ENCODE measurements at regions not wholly inside any gene's neighbourhood (a gene's known extent, or its start where the extent isn't known, plus 50 kb on each side); places are given as distances from the start of the nearest gene placed in this dataset.
A peak's percentile ranks its signal among the peaks of the same experiment; 100 is the strongest.

- H3K9me2 ChIP-seq (replicated peaks; ENCODE audit: insufficient read depth, low read length), result no peaks in the 10 kb centered on the region
- H3K4me3 ChIP-seq (ENCODE audit: insufficient read depth, low read length, poor library complexity, severe bottlenecking), result no peak overlapping the region
- H2AFZ ChIP-seq (ENCODE audit: low read depth, low read length, severe bottlenecking), result peak overlapping the region; percentile 69
- H3K36me3 ChIP-seq (ENCODE audit: low read length), result no peaks in the 10 kb centered on the region
- H3K27me3 ChIP-seq (ENCODE audit: low read length), result no peaks in the 10 kb centered on the region
- H3K4me2 ChIP-seq (ENCODE audit: low read depth, low read length, poor library complexity, severe bottlenecking), result no peak overlapping the region
- no peak for TF ChIP-seq CTCF (IDR thresholded peaks at IDR 0.05; ENCODE audit: insufficient read depth, low read length, poor library complexity, severe bottlenecking)
- TF ChIP-seq EZH2phosphoT487 (conservative IDR thresholded peaks at IDR 0.05; ENCODE audit: low read length), result no peak
- H3K9ac ChIP-seq (ENCODE audit: low read length), result no peak overlapping the region
- H3F3A ChIP-seq (ENCODE audit: insufficient read depth), result no peaks in the 10 kb centered on the region
- no peaks in the 10 kb centered on the region for H4K20me1 ChIP-seq (ENCODE audit: low read depth, low read length)
- H3K27ac ChIP-seq (ENCODE audit: low read depth, low read length), result no peak overlapping the region
- no peaks in the 10 kb centered on the region for H3K9me3 ChIP-seq (ENCODE audit: insufficient read depth, low read length)
- no peaks in the 10 kb centered on the region for H3K79me2 ChIP-seq (ENCODE audit: insufficient read depth, low read length)
These were observed 1064.4 kb downstream of the NCAM2 start for GRCh38 chr21:22062472-22063139.

GRCh38 chr21:22063140-22063539, 1064.9 kb downstream of the NCAM2 start:
- Histone ChIP-seq H3K9me2 (replicated peaks; ENCODE audit: insufficient read depth, low read length) (no peaks in the 10 kb centered on the region), H3K4me3 (ENCODE audit: insufficient read depth, low read length, poor library complexity, severe bottlenecking) (no peak overlapping the region), H3K27ac (ENCODE audit: low read depth, low read length) (no peak overlapping the region), H3F3A (ENCODE audit: insufficient read depth) (no peaks in the 10 kb centered on the region), H2AFZ (ENCODE audit: low read depth, low read length, severe bottlenecking) (peak overlapping the region; percentile 69), H4K20me1 (ENCODE audit: low read depth, low read length) (no peaks in the 10 kb centered on the region), H3K27me3 (ENCODE audit: low read length) (no peaks in the 10 kb centered on the region), H3K9ac (ENCODE audit: low read length) (no peak overlapping the region), H3K36me3 (ENCODE audit: low read length) (no peaks in the 10 kb centered on the region), H3K4me2 (ENCODE audit: low read depth, low read length, poor library complexity, severe bottlenecking) (no peak overlapping the region), H3K9me3 (ENCODE audit: insufficient read depth, low read length) (no peaks in the 10 kb centered on the region), H3K79me2 (ENCODE audit: insufficient read depth, low read length) (no peaks in the 10 kb centered on the region)
- TF ChIP-seq CTCF (IDR thresholded peaks at IDR 0.05; ENCODE audit: insufficient read depth, low read length, poor library complexity, severe bottlenecking) (no peak), EZH2phosphoT487 (conservative IDR thresholded peaks at IDR 0.05; ENCODE audit: low read length) (no peak)

DNA sequence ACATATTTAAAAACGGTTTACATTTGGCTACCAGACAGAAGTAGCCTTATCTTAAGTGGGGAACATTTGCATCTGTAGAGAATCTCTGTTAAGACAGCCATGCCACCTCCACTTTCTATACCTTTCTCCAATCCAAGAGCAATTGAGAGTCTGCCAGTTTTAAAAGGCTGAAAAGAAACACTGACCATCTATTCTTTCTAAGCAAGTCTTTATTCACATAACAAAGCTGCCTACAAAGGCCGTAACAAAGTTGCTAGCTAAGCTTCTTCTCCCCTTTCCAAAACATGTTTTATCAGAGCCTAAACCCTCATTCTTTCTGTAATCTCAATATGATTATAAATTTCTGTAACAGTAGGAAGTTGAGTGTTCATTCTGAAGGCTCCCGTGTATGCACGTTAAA, 1078.3 kb downstream of the NCAM2 start:
- no peak overlapping the region for H3K9ac ChIP-seq (ENCODE audit: low read length)
- no peak for TF ChIP-seq CTCF (IDR thresholded peaks at IDR 0.05; ENCODE audit: insufficient read depth, low read length, poor library complexity, severe bottlenecking)
- TF ChIP-seq EZH2phosphoT487 (conservative IDR thresholded peaks at IDR 0.05; ENCODE audit: low read length), result no peak

More for the DNA sequence above, 1078.3 kb downstream of the NCAM2 start:
- Histone ChIP-seq H3K4me2 (ENCODE audit: low read depth, low read length, poor library complexity, severe bottlenecking) (peak overlapping the region; percentile 30), H3K9me3 (ENCODE audit: insufficient read depth, low read length) (peaks cover 16% of the 10 kb centered on the region; the same call in 1 of the 2 replicates), H3K4me3 (ENCODE audit: insufficient read depth, low read length, poor library complexity, severe bottlenecking) (no peak overlapping the region), H3K79me2 (ENCODE audit: insufficient read depth, low read length) (no peaks in the 10 kb centered on the region), H3K36me3 (ENCODE audit: low read length) (no peaks in the 10 kb centered on the region), H3K9me2 (replicated peaks; ENCODE audit: insufficient read depth, low read length) (no peaks in the 10 kb centered on the region), H2AFZ (ENCODE audit: low read depth, low read length, severe bottlenecking) (peak overlapping the region; percentile 95), H4K20me1 (ENCODE audit: low read depth, low read length) (no peaks in the 10 kb centered on the region), H3K27ac (ENCODE audit: low read depth, low read length) (no peak overlapping the region), H3K27me3 (ENCODE audit: low read length) (no peaks in the 10 kb centered on the region), H3F3A (ENCODE audit: insufficient read depth) (no peaks in the 10 kb centered on the region)
